ENCODE measurements at regions not wholly inside any gene's neighbourhood (a gene's known extent, or its start where the extent isn't known, plus 50 kb on each side); places are given as distances from the start of the nearest gene placed in this dataset.
"Not testable (repeated sequence)": the region's sequence is repeated elsewhere in the genome, so short reads cannot be mapped to it uniquely, and the experiment has no call there.

- peaks cover 0 to 1% (median 0%) of the 10 kb centered on the region in 3 donors for H3K4me1 ChIP-seq (ENCODE audit: control insufficient read depth in 3 of 3, insufficient read depth in 3 of 3, low read length in 3 of 3)
- peaks cover 0 to 9% (median 3%) of the 10 kb centered on the region in 3 donors for H3K27me3 ChIP-seq (ENCODE audit: control insufficient read depth in 3 of 3, insufficient read depth in 3 of 3, low read length in 3 of 3)
- H3K4me3 ChIP-seq (ENCODE audit: low read length in 3 of 3) = no peak overlapping the region
- no peak overlapping the region for H3K9ac ChIP-seq (ENCODE audit: low read depth in 1 of 3, low read length in 3 of 3)
- H3K27ac ChIP-seq (ENCODE audit: low read depth, low read length) = no peak overlapping the region
- no peaks in the 10 kb centered on the region for H3K36me3 ChIP-seq (ENCODE audit: control insufficient read depth in 3 of 3, insufficient read depth in 3 of 3, low read length in 3 of 3)
- H3K9me3 ChIP-seq (ENCODE audit: control insufficient read depth in 3 of 3, low read length in 3 of 3) = no peaks in the 10 kb centered on the region
Observed at GRCh38 chr10:71014021-71014805, 125.8 kb upstream of the PCBD1 start.

GRCh38 chr10:71015674-71016073 lies 127.3 kb upstream of the PCBD1 start:
- Histone ChIP-seq H3K27me3 (ENCODE audit: control insufficient read depth in 3 of 3, insufficient read depth in 3 of 3, low read length in 3 of 3) (no peaks in the 10 kb centered on the region), H3K27ac (ENCODE audit: low read depth, low read length) (no peak overlapping the region), H3K9ac (ENCODE audit: low read depth in 1 of 3, low read length in 3 of 3) (no peak overlapping the region), H3K4me1 (ENCODE audit: control insufficient read depth in 3 of 3, insufficient read depth in 3 of 3, low read length in 3 of 3) (no peaks in the 10 kb centered on the region), H3K9me3 (ENCODE audit: control insufficient read depth in 3 of 3, low read length in 3 of 3) (no peaks in the 10 kb centered on the region), H3K36me3 (ENCODE audit: control insufficient read depth in 3 of 3, insufficient read depth in 3 of 3, low read length in 3 of 3) (no peaks in the 10 kb centered on the region), H3K4me3 (ENCODE audit: low read length in 3 of 3) (no peak overlapping the region)

- H3K27me3 ChIP-seq (ENCODE audit: control insufficient read depth in 3 of 3, insufficient read depth in 3 of 3, low read length in 3 of 3); H3K9ac ChIP-seq (ENCODE audit: low read depth in 1 of 3, low read length in 3 of 3); H3K9me3 ChIP-seq (ENCODE audit: control insufficient read depth in 3 of 3, low read length in 3 of 3); H3K27ac ChIP-seq (ENCODE audit: low read depth, low read length); H3K4me1 ChIP-seq (ENCODE audit: control insufficient read depth in 3 of 3, insufficient read depth in 3 of 3, low read length in 3 of 3); H3K36me3 ChIP-seq (ENCODE audit: control insufficient read depth in 3 of 3, insufficient read depth in 3 of 3, low read length in 3 of 3); H3K4me3 ChIP-seq (ENCODE audit: low read length in 3 of 3): not testable (repeated sequence)
Observed at GRCh38 chr10:71020061-71020460, 131.7 kb upstream of the PCBD1 start.

DNA sequence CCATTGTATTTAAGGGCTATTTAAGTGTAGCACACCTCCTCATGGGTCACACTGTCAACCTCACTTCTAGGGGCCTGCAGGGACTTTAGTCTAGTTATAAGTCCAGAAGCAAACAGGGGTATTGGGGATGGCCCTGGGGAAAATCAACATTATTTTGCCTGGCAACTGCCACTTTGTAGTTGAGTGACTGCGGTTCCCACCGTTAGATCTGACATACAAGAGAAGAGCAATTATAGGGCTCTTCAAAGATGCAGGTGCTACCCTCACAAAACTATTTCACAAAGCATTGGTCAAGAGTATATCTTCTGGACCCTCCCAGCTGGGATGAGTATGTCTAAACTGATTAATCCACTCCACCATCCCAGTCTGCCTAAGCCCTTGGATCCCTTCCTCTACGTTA lies 133.0 kb upstream of the PCBD1 start:
- Histone ChIP-seq H3K9me3 (ENCODE audit: control insufficient read depth in 3 of 3, low read length in 3 of 3) (peaks cover 0 to 4% (median 0%) of the 10 kb centered on the region in 3 donors), H3K4me1 (ENCODE audit: control insufficient read depth in 3 of 3, insufficient read depth in 3 of 3, low read length in 3 of 3) (no peaks in the 10 kb centered on the region), H3K4me3 (ENCODE audit: low read length in 3 of 3) (no peak overlapping the region), H3K36me3 (ENCODE audit: control insufficient read depth in 3 of 3, insufficient read depth in 3 of 3, low read length in 3 of 3) (no peaks in the 10 kb centered on the region), H3K27ac (ENCODE audit: low read depth, low read length) (no peak overlapping the region), H3K27me3 (ENCODE audit: control insufficient read depth in 3 of 3, insufficient read depth in 3 of 3, low read length in 3 of 3) (no peaks in the 10 kb centered on the region), H3K9ac (ENCODE audit: low read depth in 1 of 3, low read length in 3 of 3) (no peak overlapping the region)

- no peaks in the 10 kb centered on the region for H3K36me3 ChIP-seq (ENCODE audit: control insufficient read depth in 3 of 3, insufficient read depth in 3 of 3, low read length in 3 of 3)
- no peak overlapping the region for H3K4me3 ChIP-seq (ENCODE audit: low read length in 3 of 3)
- no peaks in the 10 kb centered on the region for H3K27me3 ChIP-seq (ENCODE audit: control insufficient read depth in 3 of 3, insufficient read depth in 3 of 3, low read length in 3 of 3)
- H3K4me1 ChIP-seq (ENCODE audit: control insufficient read depth in 3 of 3, insufficient read depth in 3 of 3, low read length in 3 of 3) = no peaks in the 10 kb centered on the region
- H3K9me3 ChIP-seq (ENCODE audit: control insufficient read depth in 3 of 3, low read length in 3 of 3) = peaks cover 0 to 4% (median 0%) of the 10 kb centered on the region in 3 donors
- no peak overlapping the region for H3K27ac ChIP-seq (ENCODE audit: low read depth, low read length)
- H3K9ac ChIP-seq (ENCODE audit: low read depth in 1 of 3, low read length in 3 of 3) = no peak overlapping the region
Observed at GRCh38 chr10:71023704-71024283, 135.4 kb upstream of the PCBD1 start.

DNA sequence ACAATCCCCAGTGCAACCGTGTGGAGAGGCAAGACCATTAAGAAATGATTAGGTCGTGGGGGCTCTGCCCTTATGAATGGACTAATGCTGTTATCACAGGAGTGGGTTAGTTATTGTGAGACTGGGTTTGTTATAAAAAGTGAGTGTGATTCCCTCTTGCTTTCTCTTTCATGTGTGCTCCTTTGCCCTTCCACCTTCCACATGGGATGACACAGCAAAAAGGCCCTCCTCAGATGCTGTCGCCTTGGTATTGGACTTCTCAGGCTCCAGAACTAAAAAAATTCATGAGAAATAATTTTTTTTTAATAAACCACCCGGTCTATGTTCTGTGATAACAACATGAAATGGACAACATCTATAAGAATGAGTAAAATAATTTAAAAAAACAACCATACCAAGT lies 136.1 kb upstream of the PCBD1 start:
- H3K4me3 ChIP-seq (ENCODE audit: low read length in 3 of 3) = no peak overlapping the region
- H3K9ac ChIP-seq (ENCODE audit: low read depth in 1 of 3, low read length in 3 of 3) = no peak overlapping the region
- H3K27ac ChIP-seq (ENCODE audit: low read depth, low read length) = no peak overlapping the region
- H3K4me1 ChIP-seq (ENCODE audit: control insufficient read depth in 3 of 3, insufficient read depth in 3 of 3, low read length in 3 of 3) = peaks cover 0 to 7% (median 6%) of the 10 kb centered on the region in 3 donors
- no peaks in the 10 kb centered on the region for H3K27me3 ChIP-seq (ENCODE audit: control insufficient read depth in 3 of 3, insufficient read depth in 3 of 3, low read length in 3 of 3)
- no peaks in the 10 kb centered on the region for H3K36me3 ChIP-seq (ENCODE audit: control insufficient read depth in 3 of 3, insufficient read depth in 3 of 3, low read length in 3 of 3)
- peaks cover 0 to 4% (median 0%) of the 10 kb centered on the region in 3 donors for H3K9me3 ChIP-seq (ENCODE audit: control insufficient read depth in 3 of 3, low read length in 3 of 3)

GRCh38 chr10:71025535-71025934 lies 137.2 kb upstream of the PCBD1 start:
- Histone ChIP-seq H3K4me3 (ENCODE audit: low read length in 3 of 3) (no peak overlapping the region), H3K27me3 (ENCODE audit: control insufficient read depth in 3 of 3, insufficient read depth in 3 of 3, low read length in 3 of 3) (no peaks in the 10 kb centered on the region), H3K9me3 (ENCODE audit: control insufficient read depth in 3 of 3, low read length in 3 of 3) (peaks cover 0 to 4% (median 0%) of the 10 kb centered on the region in 3 donors), H3K4me1 (ENCODE audit: control insufficient read depth in 3 of 3, insufficient read depth in 3 of 3, low read length in 3 of 3) (peaks cover 0 to 9% (median 8%) of the 10 kb centered on the region in 3 donors), H3K36me3 (ENCODE audit: control insufficient read depth in 3 of 3, insufficient read depth in 3 of 3, low read length in 3 of 3) (no peaks in the 10 kb centered on the region), H3K9ac (ENCODE audit: low read depth in 1 of 3, low read length in 3 of 3) (no peak overlapping the region), H3K27ac (ENCODE audit: low read depth, low read length) (no peak overlapping the region)

DNA sequence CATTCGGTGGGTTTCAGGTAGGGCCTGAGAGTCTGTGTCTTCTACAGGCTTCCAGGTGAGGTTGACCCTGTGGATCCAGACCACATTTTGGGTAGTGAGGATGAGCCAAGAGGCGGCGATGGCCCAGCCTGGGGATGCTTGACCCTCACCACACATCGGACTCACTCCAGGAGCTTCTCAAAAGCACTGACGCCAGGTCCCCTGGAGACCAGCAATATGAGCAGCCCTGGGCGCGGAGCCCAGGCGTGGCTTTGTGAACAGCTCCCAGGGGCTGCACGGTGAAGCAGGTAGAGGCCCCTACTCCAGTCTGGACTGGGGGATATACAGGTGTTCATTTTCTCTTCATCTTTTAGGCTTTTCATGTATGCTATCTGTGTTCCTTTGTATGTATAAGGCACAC lies 139.7 kb upstream of the PCBD1 start:
- Histone ChIP-seq H3K4me1 (ENCODE audit: control insufficient read depth in 3 of 3, insufficient read depth in 3 of 3, low read length in 3 of 3) (peaks cover 0 to 14% (median 13%) of the 10 kb centered on the region in 3 donors), H3K27me3 (ENCODE audit: control insufficient read depth in 3 of 3, insufficient read depth in 3 of 3, low read length in 3 of 3) (no peaks in the 10 kb centered on the region), H3K27ac (ENCODE audit: low read depth, low read length) (no peak overlapping the region), H3K4me3 (ENCODE audit: low read length in 3 of 3) (no peak overlapping the region), H3K9ac (ENCODE audit: low read depth in 1 of 3, low read length in 3 of 3) (no peak overlapping the region), H3K36me3 (ENCODE audit: control insufficient read depth in 3 of 3, insufficient read depth in 3 of 3, low read length in 3 of 3) (no peaks in the 10 kb centered on the region), H3K9me3 (ENCODE audit: control insufficient read depth in 3 of 3, low read length in 3 of 3) (no peaks in the 10 kb centered on the region)

GRCh38 chr10:71029411-71029892 lies 141.1 kb upstream of the PCBD1 start:
- H3K4me3 ChIP-seq (ENCODE audit: low read length in 3 of 3) = no peak overlapping the region
- H3K27me3 ChIP-seq (ENCODE audit: control insufficient read depth in 3 of 3, insufficient read depth in 3 of 3, low read length in 3 of 3) = no peaks in the 10 kb centered on the region
- H3K9ac ChIP-seq (ENCODE audit: low read depth in 1 of 3, low read length in 3 of 3) = no peak overlapping the region
- H3K36me3 ChIP-seq (ENCODE audit: control insufficient read depth in 3 of 3, insufficient read depth in 3 of 3, low read length in 3 of 3) = no peaks in the 10 kb centered on the region
- peaks cover 0 to 14% (median 13%) of the 10 kb centered on the region in 3 donors for H3K4me1 ChIP-seq (ENCODE audit: control insufficient read depth in 3 of 3, insufficient read depth in 3 of 3, low read length in 3 of 3)
- no peak overlapping the region for H3K27ac ChIP-seq (ENCODE audit: low read depth, low read length)
- H3K9me3 ChIP-seq (ENCODE audit: control insufficient read depth in 3 of 3, low read length in 3 of 3) = no peaks in the 10 kb centered on the region

- H3K9ac ChIP-seq (ENCODE audit: low read depth in 1 of 3, low read length in 3 of 3) = no peak overlapping the region
- no peak overlapping the region for H3K27ac ChIP-seq (ENCODE audit: low read depth, low read length)
- H3K4me1 ChIP-seq (ENCODE audit: control insufficient read depth in 3 of 3, insufficient read depth in 3 of 3, low read length in 3 of 3) = peaks cover 0 to 14% (median 13%) of the 10 kb centered on the region in 3 donors
- H3K27me3 ChIP-seq (ENCODE audit: control insufficient read depth in 3 of 3, insufficient read depth in 3 of 3, low read length in 3 of 3) = no peaks in the 10 kb centered on the region
- no peaks in the 10 kb centered on the region for H3K9me3 ChIP-seq (ENCODE audit: control insufficient read depth in 3 of 3, low read length in 3 of 3)
- H3K4me3 ChIP-seq (ENCODE audit: low read length in 3 of 3) = no peak overlapping the region
- H3K36me3 ChIP-seq (ENCODE audit: control insufficient read depth in 3 of 3, insufficient read depth in 3 of 3, low read length in 3 of 3) = no peaks in the 10 kb centered on the region
Observed at GRCh38 chr10:71029907-71030306, 141.5 kb upstream of the PCBD1 start.
